Testis (tissue), 2 donors: ENCODE measurements at regions not wholly inside any gene's neighbourhood (a gene's known extent, or its start where the extent isn't known, plus 50 kb on each side); places are given as distances from the start of the nearest gene placed in this dataset.

Experiments
- CTCF ChIP-seq, 3 experiments: fragments of 450-650 bp in 2 of 3; fragments of 200-600 bp in 1 of 3; sonication (generic) in 1 of 3; IDR thresholded peaks; one replicate each; pipeline ENCODE4 v1.5.1; 2016 to 2019; ENCODE audit warnings: antibody characterized with exemption in 3 of 3, mild to moderate bottlenecking in 2 of 3, moderate library complexity in 1 of 3
- POLR2A ChIP-seq: fragments of 450-650 bp; IDR thresholded peaks from one replicate; pipeline ENCODE4 v1.6.1; 2017; ENCODE audit warnings: antibody characterized with exemption, mild to moderate bottlenecking, moderate library complexity

- no peak for TF ChIP-seq CTCF (IDR thresholded peaks at IDR 0.05)
- TF ChIP-seq POLR2A, result no peak
These were observed 438.1 kb upstream of the DSEL start for GRCh38 chr18:67954594-67954993.
